ENCODE measurements at regions not wholly inside any gene's neighbourhood (a gene's known extent, or its start where the extent isn't known, plus 50 kb on each side); places are given as distances from the start of the nearest gene placed in this dataset.

DNA sequence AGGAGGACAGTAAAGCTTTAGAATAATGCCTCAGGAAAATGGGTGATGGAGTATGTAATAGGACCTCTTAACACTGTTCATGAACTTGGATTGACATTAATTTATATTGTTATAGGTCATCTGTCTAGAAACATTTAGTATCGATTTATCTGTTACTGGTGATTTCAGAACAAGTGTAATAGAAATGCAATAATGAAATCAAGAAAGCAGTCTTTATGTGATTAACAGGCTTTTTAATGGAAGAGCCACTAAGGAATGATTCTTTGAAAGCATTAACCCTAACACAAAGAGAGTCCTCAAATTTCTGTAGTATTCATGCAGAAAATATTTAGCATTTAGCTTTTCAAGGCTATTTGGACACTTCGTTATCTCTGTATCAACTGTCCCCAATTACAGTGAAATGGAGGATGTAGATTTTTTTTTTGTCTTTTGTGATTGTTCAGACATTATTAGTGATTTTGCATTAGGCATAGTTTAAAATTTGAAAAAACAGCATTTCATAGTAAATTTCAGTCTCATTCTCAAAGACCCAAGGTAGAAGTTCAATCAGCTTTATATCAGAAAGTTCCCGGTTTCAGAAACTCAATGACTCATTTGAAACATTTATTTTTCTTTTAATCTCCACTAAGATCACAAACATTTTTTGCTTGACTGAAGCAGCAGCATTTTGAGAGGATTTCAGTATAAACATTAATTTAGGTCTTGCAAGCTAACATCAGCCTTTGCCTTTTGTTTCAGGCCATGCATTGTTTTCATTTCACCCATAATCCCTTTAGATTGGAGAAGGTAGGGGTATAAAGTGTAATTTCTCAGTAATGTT lies 56.3 kb downstream of the AGTR2 start:
- TF ChIP-seq RXRA (IDR thresholded peaks at IDR 0.05; ENCODE audit: borderline replicate concordance, low read depth) (no peak), FOXM1 (IDR thresholded peaks at IDR 0.05; ENCODE audit: low read depth) (no peak)
- TF ChIP-seq, protein P1, sequence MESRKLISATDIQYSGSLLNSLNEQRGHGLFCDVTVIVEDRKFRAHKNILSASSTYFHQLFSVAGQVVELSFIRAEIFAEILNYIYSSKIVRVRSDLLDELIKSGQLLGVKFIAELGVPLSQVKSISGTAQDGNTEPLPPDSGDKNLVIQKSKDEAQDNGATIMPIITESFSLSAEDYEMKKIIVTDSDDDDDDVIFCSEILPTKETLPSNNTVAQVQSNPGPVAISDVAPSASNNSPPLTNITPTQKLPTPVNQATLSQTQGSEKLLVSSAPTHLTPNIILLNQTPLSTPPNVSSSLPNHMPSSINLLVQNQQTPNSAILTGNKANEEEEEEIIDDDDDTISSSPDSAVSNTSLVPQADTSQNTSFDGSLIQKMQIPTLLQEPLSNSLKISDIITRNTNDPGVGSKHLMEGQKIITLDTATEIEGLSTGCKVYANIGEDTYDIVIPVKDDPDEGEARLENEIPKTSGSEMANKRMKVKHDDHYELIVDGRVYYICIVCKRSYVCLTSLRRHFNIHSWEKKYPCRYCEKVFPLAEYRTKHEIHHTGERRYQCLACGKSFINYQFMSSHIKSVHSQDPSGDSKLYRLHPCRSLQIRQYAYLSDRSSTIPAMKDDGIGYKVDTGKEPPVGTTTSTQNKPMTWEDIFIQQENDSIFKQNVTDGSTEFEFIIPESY (IDR thresholded peaks at IDR 0.05; ENCODE audit: borderline replicate concordance, low read depth), result no peak
- Histone ChIP-seq H3K36me3 (replicated peaks in 1 of 2; ENCODE audit: control insufficient read depth in 1 of 2, insufficient read depth in 2 of 2, low read length in 1 of 2) (no peaks in the 10 kb centered on the region), H4K20me1 (ENCODE audit: insufficient read depth) (no peaks in the 10 kb centered on the region), H3F3A (replicated peaks; ENCODE audit: insufficient read depth) (no peaks in the 10 kb centered on the region), H3K27me3 (ENCODE audit: insufficient read depth) (no peaks in the 10 kb centered on the region; the same call in 1 of the 2 replicates), H3K9ac (no peak overlapping the region), H3K79me2 (ENCODE audit: insufficient read depth) (no peaks in the 10 kb centered on the region), H3K4me3 (ENCODE audit: low read depth in 2 of 2, low read length in 1 of 2) (no peak overlapping the region), H3K4me2 (no peak overlapping the region), H3K9me3 (no peaks in the 10 kb centered on the region), H3K27ac (ENCODE audit: low read depth in 2 of 2, low read length in 1 of 2) (no peak overlapping the region), H3K9me2 (no peaks in the 10 kb centered on the region), H2AFZ (ENCODE audit: low read depth) (no peak overlapping the region), H3K4me1 (ENCODE audit: control insufficient read depth in 1 of 2, insufficient read depth in 2 of 2, low read depth in 1 of 2, low read length in 1 of 2) (no peaks in the 10 kb centered on the region)
- no peak for DNase-seq
- POLR2A ChIA-PET, result no interaction called here
- WGBS (ENCODE audit: low lambda C conversion rate), result 21% methylated on average over 3 of the region's 3 CpGs
- CTCF ChIA-PET, result interaction anchor here (0.7 to 0.8 kb wide), 2 partner anchors 17 to 21 kb away, joined by 3 read pairs; no protein-coding TSS in a partner anchor

DNA sequence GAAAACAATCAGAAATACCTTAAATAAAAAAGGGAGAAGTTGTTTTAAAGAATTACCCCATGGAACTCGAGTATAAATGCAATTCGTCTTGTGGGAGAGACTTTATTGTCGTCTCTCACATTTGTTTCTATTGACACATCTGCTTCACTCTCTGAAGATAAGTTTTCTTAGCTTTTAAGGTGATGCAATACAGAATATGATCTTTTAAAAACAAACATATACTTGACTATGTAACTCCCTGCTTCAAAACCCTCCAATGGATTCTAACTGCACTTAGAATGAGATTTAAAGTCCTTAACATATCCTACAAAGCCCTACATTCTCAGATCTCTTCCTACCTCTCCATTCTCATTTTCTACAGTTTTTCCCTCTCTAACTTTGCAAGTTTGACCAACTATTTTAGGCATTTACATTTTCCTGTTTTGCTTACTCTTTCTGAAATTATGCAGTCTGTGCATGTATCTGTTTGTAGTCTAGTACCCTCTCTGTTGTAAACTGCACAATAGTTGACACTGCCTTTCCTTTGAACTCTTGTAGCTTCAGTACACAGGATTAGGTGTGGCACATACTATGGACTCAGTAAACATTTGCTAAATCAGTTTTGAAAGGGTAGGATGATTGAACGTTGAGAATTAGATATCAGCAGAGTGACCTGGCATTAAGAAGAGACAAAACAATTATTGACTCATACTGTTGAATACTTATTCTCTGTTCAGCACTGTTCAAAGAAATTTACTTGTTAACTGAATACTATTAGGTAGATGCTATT lies 59.8 kb downstream of the AGTR2 start:
- Histone ChIP-seq H3F3A (replicated peaks; ENCODE audit: insufficient read depth) (no peaks in the 10 kb centered on the region), H3K9ac (no peak overlapping the region), H3K4me1 (ENCODE audit: control insufficient read depth in 1 of 2, insufficient read depth in 2 of 2, low read depth in 1 of 2, low read length in 1 of 2) (no peaks in the 10 kb centered on the region), H3K27ac (ENCODE audit: low read depth in 2 of 2, low read length in 1 of 2) (no peak overlapping the region), H3K9me2 (no peaks in the 10 kb centered on the region), H3K4me3 (ENCODE audit: low read depth in 2 of 2, low read length in 1 of 2) (no peak overlapping the region), H3K9me3 (no peaks in the 10 kb centered on the region), H3K4me2 (no peak overlapping the region), H3K27me3 (ENCODE audit: insufficient read depth) (no peaks in the 10 kb centered on the region), H2AFZ (ENCODE audit: low read depth) (no peak overlapping the region), H3K79me2 (ENCODE audit: insufficient read depth) (no peaks in the 10 kb centered on the region), H3K36me3 (replicated peaks in 1 of 2; ENCODE audit: control insufficient read depth in 1 of 2, insufficient read depth in 2 of 2, low read length in 1 of 2) (no peaks in the 10 kb centered on the region), H4K20me1 (ENCODE audit: insufficient read depth) (no peaks in the 10 kb centered on the region)
- ChIA-PET CTCF (no interaction called here), POLR2A (no interaction called here)
- no peak for DNase-seq
- TF ChIP-seq NFIC (IDR thresholded peaks at IDR 0.05; ENCODE audit: borderline replicate concordance) (no peak), YY1 (IDR thresholded peaks at IDR 0.05; ENCODE audit: low read depth) (no peak), MEF2A (IDR thresholded peaks at IDR 0.05; ENCODE audit: borderline replicate concordance, low read depth) (no peak), MXI1 (IDR thresholded peaks at IDR 0.05; ENCODE audit: low read depth, low read length) (no peak), TAF1 (IDR thresholded peaks at IDR 0.05; ENCODE audit: borderline replicate concordance, low read depth, low read length) (no peak)
- 4% methylated on average over 4 of the region's 4 CpGs for WGBS (ENCODE audit: low lambda C conversion rate)

Measured in SK-N-SH (cell line).